Astrocyte of the hippocampus (primary cell): ENCODE measurements at regions not wholly inside any gene's neighbourhood (a gene's known extent, or its start where the extent isn't known, plus 50 kb on each side); places are given as distances from the start of the nearest gene placed in this dataset.
A peak's percentile ranks its signal among the peaks of the same experiment; 100 is the strongest.
"Not testable (repeated sequence)": the region's sequence is repeated elsewhere in the genome, so short reads cannot be mapped to it uniquely, and the experiment has no call there.

ENCODE experiments used
- DNase-seq: peaks from one replicate; pipeline ENCODE4 v3.0.0; 2011; ENCODE audit warnings: low read depth, low spot score

GRCh38 chrX:10469-11458 is 270.4 kb upstream of the PLCXD1 start:
- DNase-seq = not testable (repeated sequence)

DNA sequence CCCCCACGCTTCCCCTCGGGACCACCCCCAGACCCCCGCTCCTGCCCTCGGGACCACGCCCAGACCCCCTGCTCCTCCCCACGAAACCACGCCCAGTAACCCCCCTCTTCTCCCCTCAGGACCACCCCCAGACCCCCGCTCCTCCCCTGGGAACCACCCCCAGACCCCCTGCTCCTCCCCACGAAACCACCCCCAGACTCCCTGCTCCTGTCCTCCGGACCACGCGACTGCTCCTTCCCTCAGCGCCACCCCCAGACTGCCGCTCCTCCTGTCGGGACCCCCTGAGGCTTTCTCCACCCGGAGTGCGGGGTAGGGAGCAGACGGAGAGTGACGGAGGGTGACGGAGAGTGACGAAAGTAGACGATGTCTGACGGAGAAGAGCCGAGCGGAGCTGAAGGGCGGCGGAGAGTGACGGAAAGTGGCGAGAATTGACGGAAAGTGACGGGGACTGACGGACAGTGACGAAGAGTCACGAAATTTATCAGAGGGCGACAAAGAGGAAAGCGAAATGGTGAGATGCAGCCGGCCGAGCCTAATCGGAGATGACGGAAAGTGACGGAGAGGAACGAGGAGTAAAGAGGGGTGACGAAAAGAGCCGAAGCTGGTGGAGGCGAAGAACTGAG is 267.2 kb upstream of the PLCXD1 start:
- DNase-seq = not testable (repeated sequence)

DNA sequence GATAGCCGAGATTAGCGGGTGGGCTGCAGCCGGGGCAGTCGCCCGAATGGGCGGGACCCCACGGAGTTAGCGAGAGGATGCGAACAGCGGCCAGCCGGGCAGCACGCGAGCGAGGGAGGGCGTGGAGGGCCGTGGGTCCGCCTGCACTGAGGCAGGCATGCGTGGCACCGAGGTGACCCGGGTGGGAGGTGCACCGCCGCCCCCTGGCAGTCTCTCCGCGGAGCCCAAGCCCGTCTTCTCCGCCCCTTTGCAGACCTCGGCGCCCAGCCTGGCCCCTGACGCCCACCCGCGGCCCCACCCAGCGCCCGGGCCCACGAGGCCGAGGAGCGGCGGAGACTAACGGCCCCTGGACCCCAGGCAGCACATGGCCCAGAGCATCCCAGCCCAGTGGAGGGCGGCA is 266.7 kb upstream of the PLCXD1 start:
- DNase-seq = not testable (repeated sequence)

GRCh38 chrX:18768-19454 is 262.3 kb upstream of the PLCXD1 start:
- DNase-seq = not testable (repeated sequence)

GRCh38 chrX:19455-19827 is 261.7 kb upstream of the PLCXD1 start:
- DNase-seq = not testable (repeated sequence)

DNA sequence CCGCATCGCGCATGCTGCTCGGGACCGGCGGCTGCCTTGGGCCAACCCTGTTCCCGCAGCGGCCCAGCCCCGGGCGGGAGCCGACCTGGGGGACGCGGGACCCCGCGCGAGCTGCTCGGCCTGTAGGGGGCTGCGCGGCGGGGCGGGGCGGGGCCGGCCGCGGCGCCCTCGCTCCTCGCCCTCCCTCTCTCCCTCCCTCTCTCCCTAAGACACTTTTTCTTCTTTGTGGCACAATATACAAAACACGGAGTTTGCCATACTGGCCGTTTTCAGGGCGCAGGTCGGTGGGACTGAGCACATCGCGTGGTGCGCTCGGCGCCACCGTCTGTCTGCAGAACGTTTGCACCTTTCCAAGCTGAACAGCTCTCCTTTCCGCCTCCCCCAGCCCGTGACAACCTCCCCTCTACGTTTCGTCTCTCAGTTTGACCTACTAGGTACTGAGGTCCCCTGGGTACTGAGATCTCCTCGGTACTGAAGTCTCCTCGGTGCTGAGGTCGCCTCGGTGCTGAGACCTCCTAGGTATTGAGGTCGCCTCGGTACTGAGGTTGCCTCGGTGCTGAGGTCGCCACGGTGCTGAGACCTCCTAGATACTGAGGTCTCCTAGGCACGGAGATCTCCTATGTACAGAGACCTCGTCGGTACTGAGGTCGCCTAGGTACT is 261.1 kb upstream of the PLCXD1 start:
- DNase-seq = peak; percentile 7

- not testable (repeated sequence) for DNase-seq
Measured at GRCh38 chrX:24139-24538, 257.0 kb upstream of the PLCXD1 start.
